Mucosa of gallbladder (tissue), 1 donor: ENCODE measurements at regions not wholly inside any gene's neighbourhood (a gene's known extent, or its start where the extent isn't known, plus 50 kb on each side); places are given as distances from the start of the nearest gene placed in this dataset.

Experiments used
- DNase-seq: peaks from one replicate; pipeline ENCODE4 v3.0.0-alpha.2; 2020; ENCODE audit warnings: low spot score
- donor health status: DM: no; HTN: no; CAD: no.

DNA sequence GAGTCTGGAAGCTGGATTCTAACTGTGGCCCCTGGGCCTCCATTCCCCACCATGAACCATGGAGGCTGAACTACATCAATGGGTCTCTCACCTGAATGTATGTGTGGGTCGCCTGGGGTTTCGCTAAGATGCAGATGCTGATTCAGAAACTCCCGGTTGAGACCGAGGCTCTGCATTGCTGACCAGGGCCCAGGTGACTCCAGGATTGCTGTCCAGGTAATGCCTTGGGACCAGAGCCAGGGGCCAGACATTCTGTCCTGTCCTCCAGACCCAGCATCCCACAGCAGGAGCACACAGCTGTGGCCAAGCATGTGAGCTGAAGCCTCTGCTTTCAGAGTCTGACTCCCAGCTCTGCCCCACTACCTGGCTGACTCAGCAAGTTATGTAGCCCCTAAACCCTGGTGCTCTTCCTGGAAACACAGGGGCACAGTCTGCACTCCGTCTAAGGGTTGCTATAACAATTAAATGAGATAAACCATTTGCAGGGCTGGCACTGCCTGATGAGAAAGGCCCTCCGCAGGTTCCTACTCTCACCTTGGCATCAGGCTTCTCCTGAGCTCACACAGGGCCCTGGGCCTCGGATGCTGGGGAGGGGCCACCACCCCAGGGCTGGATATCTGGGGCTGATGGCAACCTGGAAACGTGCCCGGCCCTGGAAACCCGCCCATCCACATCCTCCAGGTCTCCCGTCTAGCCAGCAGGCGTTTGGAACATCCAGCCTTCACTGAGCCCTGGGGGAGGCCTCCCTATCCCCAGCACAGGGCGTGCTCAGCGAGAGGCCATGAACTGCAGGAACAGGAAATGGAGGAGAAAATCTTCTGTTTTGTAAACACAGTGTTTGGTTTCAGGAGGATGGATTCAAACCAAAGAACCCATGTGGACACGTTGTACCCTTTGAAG is 175.7 kb downstream of the DLL1 start:
- DNase-seq: no peak

DNA sequence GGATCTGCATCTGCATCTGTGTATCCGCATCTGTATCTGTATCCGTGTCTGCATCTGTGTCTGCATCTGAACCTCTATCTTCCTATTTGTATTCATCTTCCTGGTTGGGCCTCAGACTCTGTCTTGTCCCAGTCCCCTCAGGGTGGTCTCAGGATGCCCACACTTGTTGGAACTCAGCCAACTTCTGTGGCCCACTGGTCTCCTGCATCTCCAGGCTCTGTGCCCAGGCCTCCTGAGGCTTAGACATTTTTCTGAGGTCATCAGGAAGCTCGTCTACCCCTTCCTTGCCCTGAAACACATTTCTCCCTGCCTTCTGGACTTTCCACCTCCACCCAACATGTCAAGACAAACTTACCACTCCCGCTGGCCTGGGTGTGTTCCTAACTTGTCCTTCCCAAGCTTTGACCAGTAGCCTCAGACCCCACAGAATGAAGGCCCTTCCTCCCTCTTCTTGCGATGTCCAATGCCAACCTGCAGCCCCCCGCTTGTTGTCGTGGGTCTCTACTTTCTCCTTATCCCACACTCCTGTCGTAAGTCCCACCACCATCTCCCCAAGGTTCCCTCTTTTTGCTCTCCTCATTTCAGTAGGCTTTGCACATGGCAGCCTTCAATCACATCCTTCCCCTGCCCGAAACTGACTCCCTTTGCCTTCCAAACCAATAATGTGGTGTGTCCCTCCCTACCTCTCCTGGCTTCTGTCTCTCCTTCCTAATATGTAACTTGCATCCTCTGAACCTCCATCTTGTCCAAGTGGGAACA is 176.5 kb downstream of the DLL1 start:
- no peak for DNase-seq

DNA sequence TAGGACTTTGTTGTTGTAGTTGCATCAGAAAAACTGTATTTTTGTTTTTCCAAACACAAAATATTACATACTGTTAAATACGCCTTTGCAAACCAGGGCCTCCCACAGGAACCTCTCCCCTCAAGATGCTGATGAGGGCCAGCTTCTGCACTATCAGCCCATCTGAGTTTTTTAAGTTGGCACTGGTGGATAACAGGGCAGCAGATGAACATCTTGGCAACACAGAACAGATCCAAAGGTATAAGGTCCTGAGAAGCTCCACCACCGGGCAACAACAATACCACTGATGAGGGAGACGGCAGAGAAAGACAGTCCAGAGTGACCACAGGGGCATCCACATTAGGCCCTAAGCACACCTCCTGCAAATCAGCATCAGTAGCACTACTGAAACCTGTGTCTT is 177.7 kb downstream of the DLL1 start:
- DNase-seq: no peak

DNA sequence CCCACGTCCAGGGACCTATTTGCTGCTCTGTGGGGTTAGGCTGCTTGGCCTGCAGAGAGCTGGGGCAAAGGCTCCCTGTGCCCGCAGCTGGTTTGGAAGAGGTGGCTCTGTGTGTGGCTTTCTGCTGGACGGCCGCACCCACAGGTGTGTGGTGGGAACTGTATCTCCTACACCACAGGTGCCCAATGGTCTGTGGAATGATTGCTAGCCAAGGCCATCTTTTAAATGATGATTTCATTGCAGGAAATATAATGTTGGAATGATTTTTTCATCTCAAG is 178.4 kb downstream of the DLL1 start:
- DNase-seq: no peak

DNA sequence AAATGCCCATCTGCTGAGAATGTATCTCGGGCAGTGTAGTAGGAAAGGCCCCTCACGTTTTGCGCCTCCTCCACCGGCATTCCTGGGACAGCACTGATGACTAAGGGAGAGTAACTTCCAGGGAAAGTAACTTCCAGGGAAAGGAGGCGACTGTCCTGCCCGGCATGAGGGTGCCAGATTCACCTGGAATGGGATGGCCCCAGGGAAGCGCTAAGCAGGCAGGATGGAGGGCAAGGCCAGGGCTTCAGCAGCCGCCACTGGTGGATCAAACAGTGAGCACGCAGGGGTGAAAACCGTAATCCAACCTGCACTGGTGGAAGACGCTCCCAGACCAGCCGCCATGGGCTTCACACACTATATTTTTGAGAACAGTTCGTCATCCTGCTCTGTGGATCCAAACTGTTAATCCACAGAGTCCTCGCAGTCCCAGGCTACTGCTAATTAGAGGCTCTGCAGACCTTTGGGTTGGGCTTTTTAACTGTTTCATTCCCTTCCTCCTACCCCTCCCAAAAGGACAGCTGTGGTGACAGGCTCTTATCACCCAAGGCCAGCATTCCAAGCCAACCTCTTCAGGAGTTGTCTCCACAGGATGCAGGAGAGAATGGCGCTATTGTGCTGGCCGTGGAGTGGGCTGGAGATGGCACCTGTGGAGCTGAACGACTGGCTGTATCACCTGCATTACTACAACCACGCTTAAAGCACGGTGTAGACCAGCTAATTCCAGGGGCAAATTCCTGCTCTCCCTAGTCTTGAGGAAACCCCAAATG is 178.9 kb downstream of the DLL1 start:
- DNase-seq: no peak

DNA sequence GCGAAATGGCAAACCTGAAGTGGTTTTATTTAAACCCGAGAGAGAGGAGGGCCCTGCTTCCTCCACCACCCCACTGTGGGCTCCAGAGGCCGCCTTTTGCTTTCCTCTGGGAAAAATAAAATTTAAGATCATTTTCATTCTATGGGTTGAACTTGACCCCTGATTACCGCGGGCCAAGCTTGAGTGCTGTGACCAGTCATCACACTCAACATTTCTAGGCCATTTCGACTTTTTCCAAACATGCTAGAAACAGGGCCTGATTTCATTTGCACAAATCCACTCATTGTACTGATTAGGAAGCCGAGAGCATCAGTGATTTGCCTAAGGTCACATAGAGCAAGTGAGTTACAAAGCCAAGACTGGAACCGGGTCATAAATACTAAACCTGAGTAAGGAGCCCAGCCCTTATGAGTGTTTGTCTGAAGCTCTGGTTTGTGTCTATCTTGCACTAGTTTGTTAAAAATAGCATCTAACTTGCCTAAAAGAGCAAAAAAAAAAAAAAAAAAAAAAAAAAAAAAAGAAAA is 179.7 kb downstream of the DLL1 start:
- DNase-seq: no peak

DNA sequence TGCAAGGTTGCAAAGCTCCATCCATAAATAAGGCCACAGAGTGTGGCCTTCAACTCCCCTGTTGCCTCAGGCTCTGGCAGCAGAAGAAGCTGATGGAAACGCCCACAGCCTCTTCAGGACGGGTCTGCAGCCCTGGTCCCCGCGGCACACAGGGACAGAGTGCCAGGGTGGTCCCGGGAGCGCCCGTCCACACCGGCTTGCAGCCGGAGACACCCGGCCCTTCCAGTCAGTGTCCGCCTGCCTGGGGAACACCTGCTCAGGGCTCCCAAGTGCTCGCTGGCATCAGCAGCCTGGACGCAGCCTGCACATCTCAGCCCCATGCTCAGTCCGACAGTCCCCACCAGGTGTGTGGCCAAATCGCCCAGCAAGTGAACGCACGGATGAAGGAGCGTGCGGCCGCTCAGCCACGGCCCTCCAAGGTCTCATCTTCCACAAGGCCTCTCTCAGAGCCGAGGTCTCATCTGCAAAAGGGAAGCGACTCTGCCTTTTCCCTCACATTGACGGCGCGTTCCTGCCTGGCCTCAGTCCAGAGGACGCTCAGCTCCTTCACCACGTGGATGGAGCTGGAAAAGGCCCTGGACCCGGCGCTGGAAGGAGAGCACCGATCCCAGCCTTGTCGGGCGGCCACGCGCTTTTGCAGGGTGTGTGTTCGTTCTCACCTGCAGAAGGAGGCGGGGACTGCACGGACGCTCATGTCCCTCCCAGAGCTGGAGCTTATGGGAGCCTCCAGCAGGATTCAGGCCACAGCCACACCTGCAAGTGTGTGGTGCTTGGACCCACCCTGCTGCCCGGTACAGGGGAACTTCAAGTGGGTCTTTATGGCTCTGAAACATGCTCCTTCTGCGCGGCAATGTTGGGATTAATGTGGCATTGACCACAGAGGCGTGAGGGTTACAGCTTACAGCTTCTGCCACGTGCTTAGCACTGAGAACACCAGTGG is 180.4 kb downstream of the DLL1 start:
- no peak for DNase-seq

DNA sequence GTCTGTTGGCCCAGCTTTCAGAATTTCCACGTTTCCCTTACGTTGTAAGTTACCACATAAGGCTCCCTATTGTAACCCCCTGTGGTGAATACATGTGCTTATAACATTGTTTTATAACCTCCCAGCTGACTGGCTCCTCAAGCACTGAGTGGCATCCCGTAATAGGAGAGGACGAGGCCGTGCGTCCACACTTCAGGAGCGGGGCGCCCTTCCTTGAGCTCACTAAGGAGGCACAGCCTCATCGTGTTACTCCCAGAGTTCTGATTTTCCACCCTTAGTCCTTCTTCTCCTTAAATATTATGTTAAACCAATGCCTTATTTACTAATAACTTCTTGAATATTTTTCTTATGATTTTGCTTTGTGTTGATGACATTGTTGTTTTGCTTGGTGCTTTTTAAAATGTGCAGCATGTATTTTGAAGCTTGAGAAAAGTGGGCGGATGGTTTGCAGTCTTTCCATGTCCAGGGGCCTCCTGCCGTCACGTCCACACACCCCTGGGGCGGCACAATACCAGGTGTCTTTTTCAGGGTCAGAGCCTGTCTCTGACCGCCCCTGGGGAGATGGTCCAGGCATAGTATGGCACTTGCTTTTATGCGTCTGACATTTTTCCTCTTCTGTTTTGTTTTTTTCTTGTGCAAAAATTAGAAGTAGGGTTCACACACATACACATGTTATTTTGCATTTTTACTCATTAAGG is 181.8 kb downstream of the DLL1 start:
- no peak for DNase-seq

DNA sequence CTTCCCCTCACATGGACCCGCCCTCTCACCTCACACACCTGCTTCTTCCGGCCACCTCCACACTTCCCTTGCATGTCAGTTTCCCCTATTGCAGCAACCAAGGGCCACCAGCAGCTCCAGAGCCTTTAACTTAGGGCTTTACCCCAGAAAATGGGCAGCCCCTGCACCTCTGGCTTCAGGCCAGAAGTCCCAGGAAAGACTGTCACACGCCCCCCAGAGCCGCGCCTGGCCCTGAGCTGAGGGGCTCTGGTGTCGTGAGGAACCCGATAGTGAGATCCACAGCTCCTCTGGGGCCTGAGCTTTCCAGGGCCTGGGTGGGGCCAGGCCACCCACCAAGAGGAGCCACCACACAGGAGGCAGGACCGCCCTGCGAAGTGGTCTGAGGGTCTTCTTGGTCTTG is 182.4 kb downstream of the DLL1 start:
- DNase-seq: no peak

DNA sequence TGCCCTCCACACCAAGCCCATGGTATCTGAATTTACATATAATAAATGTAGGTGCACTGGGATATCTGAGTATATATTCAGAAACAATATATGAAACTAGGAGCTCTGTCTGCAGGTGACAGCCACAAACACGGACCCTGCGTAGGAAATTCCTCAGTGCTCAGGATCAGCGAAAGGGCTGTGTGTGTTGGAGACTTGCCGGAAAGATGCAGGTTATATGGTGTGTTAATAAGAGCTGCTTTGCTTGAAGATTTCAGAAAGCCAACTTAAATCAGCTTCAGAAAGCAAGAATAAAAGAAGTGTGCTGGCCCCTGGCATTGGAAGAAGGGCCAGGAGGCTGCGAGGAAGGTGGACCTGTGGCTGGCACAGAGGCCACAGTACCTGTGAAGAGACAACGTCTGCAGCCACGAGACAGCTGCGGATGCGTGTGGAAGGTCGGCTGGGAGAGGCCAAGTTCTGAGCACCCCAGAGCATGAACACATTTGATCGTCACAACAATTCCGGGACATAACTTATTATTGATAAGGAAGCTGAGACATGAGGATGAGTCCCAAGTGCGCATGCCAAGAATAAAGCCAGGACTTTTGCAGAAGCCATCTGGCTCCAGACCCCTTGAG is 183.2 kb downstream of the DLL1 start:
- DNase-seq: no peak

DNA sequence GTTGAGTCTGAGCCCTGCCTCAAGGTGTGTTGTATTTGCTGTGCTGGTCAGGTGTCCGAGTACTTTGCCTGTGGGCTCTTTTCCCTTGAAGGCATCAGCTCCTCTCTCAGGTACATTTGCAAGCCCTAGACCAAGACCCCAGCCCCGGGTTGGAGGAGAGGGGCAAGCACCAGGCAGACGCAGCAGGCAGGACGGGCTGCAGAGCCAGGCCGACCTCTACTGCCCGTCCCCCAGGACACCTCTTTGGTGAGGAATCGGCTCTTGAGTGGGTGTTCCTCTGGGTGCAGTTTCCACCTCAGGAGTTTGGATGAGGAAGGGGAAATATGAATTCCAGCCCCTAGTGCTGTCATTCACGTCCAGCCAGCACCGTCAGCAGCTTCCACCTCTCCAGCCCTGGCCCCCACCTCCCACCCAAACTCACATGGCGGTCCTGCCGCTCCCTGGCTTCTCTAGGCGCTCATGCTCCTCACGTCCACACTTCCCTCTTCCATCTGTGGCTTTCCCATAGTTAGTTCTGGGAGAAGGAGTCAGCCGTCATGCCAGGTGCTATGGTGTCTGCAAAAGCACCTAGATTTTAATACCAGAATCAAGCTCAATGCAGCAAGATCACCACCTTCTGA is 183.9 kb downstream of the DLL1 start:
- no peak for DNase-seq

DNA sequence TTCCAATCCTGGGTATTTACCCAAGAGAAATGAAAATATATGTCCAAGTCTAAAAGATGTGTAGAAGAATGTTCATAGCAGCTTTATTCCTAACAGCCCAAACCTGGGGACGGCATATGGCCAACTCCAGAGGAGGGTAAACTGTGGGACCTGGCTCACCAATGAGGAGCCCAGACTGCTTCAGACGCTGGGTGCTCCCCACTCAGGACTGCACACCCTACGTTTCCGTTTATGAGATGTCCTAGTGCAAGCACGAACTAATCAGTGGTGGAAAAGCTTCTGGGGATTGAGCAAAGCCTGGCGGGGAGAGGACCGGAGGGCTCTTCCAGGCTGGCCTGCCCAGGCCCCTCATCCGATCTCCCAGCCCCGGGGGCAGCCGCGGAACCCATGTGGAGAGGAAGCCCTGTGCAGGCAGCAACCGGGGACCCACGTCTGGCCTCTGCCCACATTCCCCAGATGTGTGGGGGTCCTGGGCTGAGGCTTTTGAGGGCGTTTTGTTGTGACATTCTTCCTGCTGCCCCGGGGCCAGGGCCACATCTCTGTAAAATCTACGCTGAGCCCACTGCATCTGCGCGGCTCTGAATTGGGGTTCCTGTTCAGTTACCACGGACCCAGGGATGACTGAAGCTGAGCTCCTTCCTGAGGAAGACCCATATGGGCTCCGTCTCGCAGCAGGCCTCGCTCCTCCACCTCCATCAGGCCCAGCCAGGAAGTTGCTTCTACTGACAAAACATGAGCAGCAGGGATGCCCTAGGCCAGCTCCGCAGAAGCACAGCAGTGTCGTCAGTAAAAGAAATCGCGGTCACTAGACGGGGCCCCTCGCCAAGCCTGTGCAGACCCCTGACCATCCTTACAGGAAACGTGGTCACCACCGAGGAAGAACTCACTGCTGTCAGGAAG is 188.0 kb downstream of the DLL1 start:
- no peak for DNase-seq

DNA sequence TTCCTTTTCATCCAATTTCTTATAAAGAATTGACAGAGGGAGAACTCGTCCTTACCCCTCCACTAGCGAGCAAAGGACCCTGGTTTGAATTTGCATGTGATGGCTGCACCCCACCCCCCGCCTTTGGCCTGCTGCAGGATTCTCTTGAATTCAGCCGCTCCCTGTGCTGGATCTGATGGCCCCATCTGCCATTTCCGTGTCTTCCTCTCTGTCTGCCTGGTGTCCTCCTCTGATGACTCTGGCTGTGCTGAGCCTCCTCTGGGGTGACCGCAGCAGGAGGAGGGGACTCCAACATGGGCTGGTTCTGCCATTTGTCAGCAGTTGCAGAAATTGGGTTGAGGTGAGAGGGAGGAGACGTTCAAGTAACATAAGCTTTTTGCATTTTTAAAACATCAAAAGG is 188.8 kb downstream of the DLL1 start:
- no peak for DNase-seq

DNA sequence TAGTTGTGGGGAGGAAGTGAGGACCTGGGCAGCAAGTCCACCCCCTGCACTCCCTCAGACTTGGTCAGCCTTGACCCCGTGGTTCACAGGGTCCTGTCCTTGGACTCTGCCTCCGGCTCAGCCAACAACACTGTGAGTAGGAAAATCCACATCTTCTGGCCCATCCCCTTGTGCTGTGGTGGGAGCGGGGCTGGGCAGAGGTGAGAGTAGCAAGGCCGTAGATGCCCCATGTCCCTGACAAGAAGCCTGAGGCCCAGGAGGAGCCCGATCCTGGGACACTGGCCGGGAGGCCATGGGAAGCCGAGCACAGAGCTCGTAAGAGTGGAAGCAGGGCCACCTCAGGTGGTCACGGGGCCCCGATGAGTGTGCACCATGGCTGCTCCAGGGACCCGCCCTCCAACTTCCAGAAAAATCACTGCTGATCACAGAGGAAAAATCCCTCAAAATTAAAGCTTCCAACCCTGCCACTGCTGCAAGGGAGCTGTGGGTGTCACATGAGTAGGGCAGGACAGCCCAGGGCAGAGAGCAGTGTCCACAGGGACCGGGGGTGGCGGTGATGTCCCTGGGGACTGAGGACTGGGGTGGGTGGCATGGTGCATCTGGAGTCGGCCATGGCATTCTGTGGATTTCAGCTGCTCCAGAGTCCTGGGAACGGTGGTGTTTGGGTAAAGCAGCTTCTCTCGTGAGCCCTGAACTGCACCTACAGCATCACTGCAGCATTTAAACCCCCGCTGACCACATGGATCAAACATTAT is 189.4 kb downstream of the DLL1 start:
- no peak for DNase-seq

DNA sequence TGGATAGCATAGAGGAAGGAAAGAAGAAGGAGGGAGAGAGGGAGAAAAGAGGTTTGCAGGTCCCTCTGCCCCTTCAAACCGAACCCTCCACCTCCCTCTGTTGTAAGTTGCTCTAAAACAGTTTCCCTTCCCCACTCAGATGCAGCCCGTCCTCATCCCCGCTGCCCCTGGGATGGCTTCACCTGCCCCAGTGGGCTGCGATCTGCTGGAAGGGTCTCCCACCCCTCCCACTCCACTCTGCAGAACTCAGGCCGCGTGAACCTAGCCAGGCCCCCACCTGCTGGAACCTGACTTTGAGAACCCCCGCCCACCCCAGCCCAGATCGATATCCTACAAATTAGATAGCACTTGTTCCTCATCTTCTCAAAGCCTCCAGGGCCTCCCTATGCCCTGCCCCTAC is 190.8 kb downstream of the DLL1 start:
- no peak for DNase-seq

DNA sequence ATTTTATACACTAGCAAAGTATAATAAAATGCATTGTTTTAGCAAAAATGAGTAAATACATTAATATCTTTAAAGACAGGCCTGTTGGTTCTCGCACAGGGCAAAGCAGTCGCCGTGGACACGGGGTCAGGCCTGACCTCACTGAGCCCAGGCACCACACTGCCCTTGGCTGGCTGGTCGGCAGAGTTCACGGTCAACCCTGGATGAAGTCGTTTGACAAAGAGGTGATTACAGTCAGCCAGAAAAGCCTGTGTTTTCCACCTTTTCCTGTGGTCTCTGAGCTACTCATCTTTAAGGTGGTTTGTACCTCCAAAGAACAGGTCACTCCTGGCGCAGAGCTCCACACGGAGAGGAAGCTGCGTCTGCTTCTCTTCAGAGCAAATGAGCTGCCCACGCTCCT is 191.5 kb downstream of the DLL1 start:
- no peak for DNase-seq

DNA sequence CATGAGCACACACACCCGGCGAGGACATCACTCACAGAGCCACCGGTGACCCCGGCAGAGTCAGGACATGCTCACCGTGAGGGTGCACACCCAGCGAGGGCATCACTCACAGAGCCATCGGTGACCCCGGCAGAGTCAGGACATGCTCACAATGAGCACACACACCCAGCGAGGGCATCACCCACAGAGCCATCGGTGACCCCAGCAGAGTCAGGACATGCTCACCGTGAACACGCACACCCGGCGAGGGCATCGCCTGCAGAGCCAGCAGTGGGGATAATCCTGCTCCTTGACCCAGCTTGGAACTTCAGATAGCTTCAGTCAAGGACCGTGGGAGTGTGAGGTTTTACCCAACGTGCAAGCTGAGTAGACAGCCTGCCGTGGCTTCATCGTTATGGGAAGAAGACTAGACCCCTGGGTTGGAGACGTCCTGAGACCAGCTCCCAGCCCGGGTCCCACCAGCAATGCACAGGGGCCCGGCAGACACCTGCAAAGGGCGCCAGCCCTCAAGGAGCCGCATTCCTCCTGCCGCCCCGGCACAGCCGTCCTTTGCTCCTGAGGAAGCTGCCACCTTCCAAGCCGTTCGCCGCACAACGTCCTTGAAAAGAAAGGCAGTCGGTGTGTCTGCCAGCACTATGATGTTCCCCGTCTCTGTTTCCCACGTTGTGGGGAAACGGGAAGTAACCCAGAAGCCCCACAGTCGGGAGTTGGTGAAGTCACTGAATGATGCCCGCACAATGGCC is 192.3 kb downstream of the DLL1 start:
- DNase-seq: no peak
